Panc1 (cell line): ENCODE measurements at regions not wholly inside any gene's neighbourhood (a gene's known extent, or its start where the extent isn't known, plus 50 kb on each side); places are given as distances from the start of the nearest gene placed in this dataset.

Experiments used
- ATAC-seq: fragments of 200-7000 bp; cut with Tn5 transposase; 2 replicates; pipeline ENCODE4 v1.9.1; 2020; ENCODE audit warnings: mild to moderate bottlenecking, moderate library complexity
- BruUV-seq: library from RNA; stranded (reverse); fragments of 400-500 nt; replicated peaks from 2 replicates; lab custom pipeline; 2021; lab: Mats Ljungman, UMichigan
- CTCF ChIA-PET: fragments of 300-600 bp; sonication (Branson Sonifier 250); formaldehyde crosslinking; loops from one replicate; lab custom pipeline; 2022; ENCODE audit warnings: antibody characterized with exemption; lab: Charles Lee
- POLR2A ChIA-PET: fragments of 300-600 bp; sonication (Branson Sonifier 250); formaldehyde crosslinking; loops from one replicate; lab custom pipeline; 2022; ENCODE audit warnings: antibody characterized with exemption; lab: Charles Lee
- DNase-seq: peaks from one replicate; pipeline ENCODE4 v3.0.0-alpha.2; 2010; ENCODE audit warnings: low read depth, low spot score
- H3K27ac ChIP-seq: 2 replicates; pipeline ENCODE4 v1.5.1; 2011; ENCODE audit warnings: mild to moderate bottlenecking, low read length, inconsistent platforms
- H3K27me3 ChIP-seq: fragments of 200-500 bp; sonication (Bioruptor generic); 2 replicates; pipeline ENCODE4 v1.6.0; 2014; ENCODE audit warnings: low read length, inconsistent platforms; ENCODE audit not compliant: control insufficient read depth, insufficient read depth
- H3K36me3 ChIP-seq: fragments of 200-500 bp; sonication (Bioruptor generic); 2 replicates; pipeline ENCODE4 v1.5.1; 2014; ENCODE audit warnings: inconsistent platforms, mild to moderate bottlenecking, low read length, moderate library complexity; ENCODE audit not compliant: control insufficient read depth, insufficient read depth
- H3K4me1 ChIP-seq: 2 replicates; pipeline ENCODE4 v1.5.1; 2011; ENCODE audit warnings: inconsistent platforms, mild to moderate bottlenecking, low read length, moderate library complexity; ENCODE audit not compliant: control insufficient read depth, insufficient read depth
- H3K4me3 ChIP-seq, 2 experiments: 2 replicates each; pipeline ENCODE4 v1.5.1; 2011 to 2012; ENCODE audit warnings: low read depth in 2 of 2, low read length in 2 of 2, mild to moderate bottlenecking in 2 of 2, inconsistent platforms in 1 of 2, moderate library complexity in 1 of 2
- H3K9me3 ChIP-seq: fragments of 200-500 bp; sonication (Bioruptor generic); 2 replicates; pipeline ENCODE4 v1.5.1; 2014; ENCODE audit warnings: low read depth, mild to moderate bottlenecking, inconsistent platforms, low read length, moderate library complexity; ENCODE audit not compliant: control insufficient read depth, insufficient read depth
- POLR2AphosphoS5 ChIP-seq: IDR thresholded peaks from 2 replicates; pipeline ENCODE4 v1.6.1; 2012; ENCODE audit warnings: mild to moderate bottlenecking, low read depth, low read length, moderate library complexity
- REST ChIP-seq, 2 experiments: IDR thresholded peaks; 2 replicates each; pipeline ENCODE4 v1.6.1; 2011 to 2012; ENCODE audit warnings: low read depth in 2 of 2, control low read depth in 1 of 2, low read length in 1 of 2, mild to moderate bottlenecking in 1 of 2, moderate library complexity in 1 of 2; ENCODE audit not compliant: insufficient read depth in 1 of 2
- SIN3A ChIP-seq: IDR thresholded peaks from 2 replicates; pipeline ENCODE4 v1.6.1; 2012; ENCODE audit warnings: low read depth, mild to moderate bottlenecking, low read length, moderate library complexity, borderline replicate concordance; ENCODE audit not compliant: insufficient read depth
- TCF7L2 ChIP-seq: IDR thresholded peaks from 2 replicates; pipeline ENCODE4 v1.6.1; 2011; ENCODE audit warnings: mild to moderate bottlenecking, low read depth, low read length, inconsistent platforms
- in situ Hi-C: cut with HindIII; loops from 2 replicates; pipeline ENCODE4 v1.10.0; 2016; ENCODE audit warnings: low sequenced_read_pairs, low pct_unique_long_range_greater_than_20kb
- intact Hi-C: fragments of 100-400 bp; cut with micrococcal nuclease; formaldehyde crosslinking; loops from one replicate; pipeline ENCODE4 v1.10.0; 2022; ENCODE audit not compliant: unreplicated experiment
- TF ChIP-seq, protein P1 (sequence below): fragments of 450-650 bp; IDR thresholded peaks from 2 replicates; pipeline ENCODE4 v1.5.1; 2017; ENCODE audit warnings: mild to moderate bottlenecking

GRCh38 chr1:10908266-10908665 lies 104.2 kb upstream of the TARDBP start:
- in situ Hi-C loops = no loop called here
- intact Hi-C loops = no loop called here
- Histone ChIP-seq H3K36me3 (no peaks in the 10 kb centered on the region), H3K4me3 (no peak overlapping the region), H3K9me3 (no peaks in the 10 kb centered on the region), H3K27ac (no peak overlapping the region), H3K4me1 (peaks cover 5% of the 10 kb centered on the region; the same call in 1 of the 2 replicates), H3K27me3 (no peaks in the 10 kb centered on the region)
- DNase-seq = no peak
- no peak for ATAC-seq
- BruUV-seq = no TSS peak
- ChIA-PET CTCF (no interaction called here), POLR2A (no interaction called here)
- TF ChIP-seq SIN3A (no peak), TCF7L2 (no peak), POLR2AphosphoS5 (no peak), REST (IDR thresholded peaks at IDR 0.05; ENCODE audit: insufficient read depth in 1 of 2, low read depth in 2 of 2, low read length in 1 of 2) (no peak)
- TF ChIP-seq, protein P1, sequence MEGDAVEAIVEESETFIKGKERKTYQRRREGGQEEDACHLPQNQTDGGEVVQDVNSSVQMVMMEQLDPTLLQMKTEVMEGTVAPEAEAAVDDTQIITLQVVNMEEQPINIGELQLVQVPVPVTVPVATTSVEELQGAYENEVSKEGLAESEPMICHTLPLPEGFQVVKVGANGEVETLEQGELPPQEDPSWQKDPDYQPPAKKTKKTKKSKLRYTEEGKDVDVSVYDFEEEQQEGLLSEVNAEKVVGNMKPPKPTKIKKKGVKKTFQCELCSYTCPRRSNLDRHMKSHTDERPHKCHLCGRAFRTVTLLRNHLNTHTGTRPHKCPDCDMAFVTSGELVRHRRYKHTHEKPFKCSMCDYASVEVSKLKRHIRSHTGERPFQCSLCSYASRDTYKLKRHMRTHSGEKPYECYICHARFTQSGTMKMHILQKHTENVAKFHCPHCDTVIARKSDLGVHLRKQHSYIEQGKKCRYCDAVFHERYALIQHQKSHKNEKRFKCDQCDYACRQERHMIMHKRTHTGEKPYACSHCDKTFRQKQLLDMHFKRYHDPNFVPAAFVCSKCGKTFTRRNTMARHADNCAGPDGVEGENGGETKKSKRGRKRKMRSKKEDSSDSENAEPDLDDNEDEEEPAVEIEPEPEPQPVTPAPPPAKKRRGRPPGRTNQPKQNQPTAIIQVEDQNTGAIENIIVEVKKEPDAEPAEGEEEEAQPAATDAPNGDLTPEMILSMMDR = no peak

DNA sequence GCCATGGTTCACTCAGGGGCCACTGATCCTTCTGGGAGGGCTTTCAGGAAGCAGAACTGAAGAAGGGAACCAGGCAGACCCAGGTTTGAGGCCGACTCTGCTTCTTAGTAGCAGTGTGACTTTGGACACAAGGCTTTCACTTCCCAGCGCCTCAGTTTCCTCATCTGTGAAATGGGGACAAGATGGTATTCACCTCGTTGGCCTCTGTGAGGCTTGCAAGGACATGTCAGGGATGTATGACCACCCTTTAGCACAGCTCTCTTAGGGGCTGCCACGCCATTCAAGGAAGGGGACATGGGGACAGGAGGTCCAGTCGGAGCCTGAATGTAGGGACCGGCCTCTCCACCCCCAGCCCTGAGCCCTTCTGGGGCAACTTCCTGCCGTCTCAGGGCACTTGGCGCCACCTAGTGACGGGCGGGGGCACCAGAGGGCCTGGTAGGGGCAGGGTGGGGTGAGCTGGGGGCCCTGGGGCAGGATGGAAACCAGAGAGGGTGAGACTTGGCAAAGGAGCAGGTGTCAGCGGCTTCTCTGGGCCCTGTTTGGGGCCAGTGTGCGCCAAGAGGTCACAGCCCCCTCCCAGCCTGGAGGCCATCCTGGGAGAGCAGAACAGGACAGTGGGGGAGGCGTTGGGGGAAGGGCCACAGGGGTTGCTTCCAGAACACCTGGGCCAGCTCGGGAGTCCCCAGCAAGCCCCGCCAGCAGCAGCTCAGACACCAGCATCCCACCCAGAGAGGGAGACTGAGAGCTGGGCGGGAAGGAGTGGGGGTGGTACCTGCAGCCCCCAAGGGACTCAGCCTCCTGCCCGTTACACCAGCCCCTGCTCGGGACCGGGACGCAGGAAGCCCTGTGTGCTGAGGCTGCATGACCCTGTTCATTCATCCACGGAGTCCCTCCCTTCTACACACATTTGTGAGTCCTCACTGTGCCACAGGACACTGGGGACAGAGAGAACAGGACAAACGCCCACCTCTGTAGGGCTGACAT lies 102.5 kb upstream of the TARDBP start:
- CTCF ChIA-PET = interaction anchor here (0.6 to 0.7 kb wide), 3 partner anchors 17 to 239 kb away, joined by 4 to 7 read pairs (median 6); no protein-coding TSS in a partner anchor
- DNase-seq = no peak
- POLR2A ChIA-PET = interaction anchor here (0.7 kb wide), 1 partner anchor 104 kb away, joined by 3 read pairs; no protein-coding TSS in a partner anchor

More for the DNA sequence above, 102.5 kb upstream of the TARDBP start:
- BruUV-seq = no TSS peak
- H3K27ac ChIP-seq = no peak overlapping the region
- H3K27me3 ChIP-seq = no peaks in the 10 kb centered on the region
- in situ Hi-C loops = no loop called here
- TF ChIP-seq, protein P1 = peak; percentile 87; the same call in 1 of the 2 replicates
- TF ChIP-seq REST (IDR thresholded peaks at IDR 0.05; ENCODE audit: insufficient read depth in 1 of 2, low read depth in 2 of 2, low read length in 1 of 2) (no peak), TCF7L2 (no peak), POLR2AphosphoS5 (no peak), SIN3A (no peak)
- peaks cover 5% of the 10 kb centered on the region; the same call in 1 of the 2 replicates for H3K4me1 ChIP-seq
- intact Hi-C loops = no loop called here
- no peak overlapping the region for H3K4me3 ChIP-seq
- H3K36me3 ChIP-seq = no peaks in the 10 kb centered on the region
- H3K9me3 ChIP-seq = no peaks in the 10 kb centered on the region
- ATAC-seq = peak; percentile 83
